ENCODE measurements at regions not wholly inside any gene's neighbourhood (a gene's known extent, or its start where the extent isn't known, plus 50 kb on each side); places are given as distances from the start of the nearest gene placed in this dataset.

DNA sequence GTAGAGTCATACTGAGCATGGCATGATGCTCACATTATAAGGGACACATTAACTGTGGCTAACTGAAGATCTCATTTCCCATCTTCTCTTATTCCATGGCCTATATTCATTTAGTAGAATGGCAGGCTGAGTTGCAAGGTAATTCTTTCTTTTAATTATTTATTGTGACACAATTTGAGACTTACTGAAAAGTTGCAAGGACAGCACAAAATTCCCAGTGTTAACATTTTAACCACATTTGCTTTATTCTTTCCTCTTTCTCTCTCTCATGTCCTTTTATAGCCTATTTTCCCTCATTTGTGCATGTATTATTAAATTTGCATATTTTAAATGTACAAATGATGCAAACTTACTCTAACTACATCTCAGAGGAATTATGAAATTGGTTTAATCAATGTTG is 366.1 kb upstream of the RPS23 start:
- ATAC-seq (no peak), DNase-seq (ENCODE audit: low read depth, low spot score) (no peak)
- no peaks in the 10 kb centered on the region for H3K4me1 ChIP-seq (ENCODE audit: control insufficient read depth, insufficient read depth, low read length)
- no peak for TF ChIP-seq TCF7L2 (IDR thresholded peaks at IDR 0.05; ENCODE audit: low read depth, low read length)
- TF ChIP-seq, protein P1, sequence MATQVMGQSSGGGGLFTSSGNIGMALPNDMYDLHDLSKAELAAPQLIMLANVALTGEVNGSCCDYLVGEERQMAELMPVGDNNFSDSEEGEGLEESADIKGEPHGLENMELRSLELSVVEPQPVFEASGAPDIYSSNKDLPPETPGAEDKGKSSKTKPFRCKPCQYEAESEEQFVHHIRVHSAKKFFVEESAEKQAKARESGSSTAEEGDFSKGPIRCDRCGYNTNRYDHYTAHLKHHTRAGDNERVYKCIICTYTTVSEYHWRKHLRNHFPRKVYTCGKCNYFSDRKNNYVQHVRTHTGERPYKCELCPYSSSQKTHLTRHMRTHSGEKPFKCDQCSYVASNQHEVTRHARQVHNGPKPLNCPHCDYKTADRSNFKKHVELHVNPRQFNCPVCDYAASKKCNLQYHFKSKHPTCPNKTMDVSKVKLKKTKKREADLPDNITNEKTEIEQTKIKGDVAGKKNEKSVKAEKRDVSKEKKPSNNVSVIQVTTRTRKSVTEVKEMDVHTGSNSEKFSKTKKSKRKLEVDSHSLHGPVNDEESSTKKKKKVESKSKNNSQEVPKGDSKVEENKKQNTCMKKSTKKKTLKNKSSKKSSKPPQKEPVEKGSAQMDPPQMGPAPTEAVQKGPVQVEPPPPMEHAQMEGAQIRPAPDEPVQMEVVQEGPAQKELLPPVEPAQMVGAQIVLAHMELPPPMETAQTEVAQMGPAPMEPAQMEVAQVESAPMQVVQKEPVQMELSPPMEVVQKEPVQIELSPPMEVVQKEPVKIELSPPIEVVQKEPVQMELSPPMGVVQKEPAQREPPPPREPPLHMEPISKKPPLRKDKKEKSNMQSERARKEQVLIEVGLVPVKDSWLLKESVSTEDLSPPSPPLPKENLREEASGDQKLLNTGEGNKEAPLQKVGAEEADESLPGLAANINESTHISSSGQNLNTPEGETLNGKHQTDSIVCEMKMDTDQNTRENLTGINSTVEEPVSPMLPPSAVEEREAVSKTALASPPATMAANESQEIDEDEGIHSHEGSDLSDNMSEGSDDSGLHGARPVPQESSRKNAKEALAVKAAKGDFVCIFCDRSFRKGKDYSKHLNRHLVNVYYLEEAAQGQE (IDR thresholded peaks at IDR 0.05; ENCODE audit: insufficient read depth in 1 of 2, low read depth in 2 of 2, low read length in 1 of 2), result no peak
- TF ChIP-seq POLR2AphosphoS5 (IDR thresholded peaks at IDR 0.05; ENCODE audit: low read depth, low read length), result no peak
- TF ChIP-seq SIN3A (IDR thresholded peaks at IDR 0.05; ENCODE audit: borderline replicate concordance, insufficient read depth, low read depth, low read length), result no peak
- TF ChIP-seq, protein P2, sequence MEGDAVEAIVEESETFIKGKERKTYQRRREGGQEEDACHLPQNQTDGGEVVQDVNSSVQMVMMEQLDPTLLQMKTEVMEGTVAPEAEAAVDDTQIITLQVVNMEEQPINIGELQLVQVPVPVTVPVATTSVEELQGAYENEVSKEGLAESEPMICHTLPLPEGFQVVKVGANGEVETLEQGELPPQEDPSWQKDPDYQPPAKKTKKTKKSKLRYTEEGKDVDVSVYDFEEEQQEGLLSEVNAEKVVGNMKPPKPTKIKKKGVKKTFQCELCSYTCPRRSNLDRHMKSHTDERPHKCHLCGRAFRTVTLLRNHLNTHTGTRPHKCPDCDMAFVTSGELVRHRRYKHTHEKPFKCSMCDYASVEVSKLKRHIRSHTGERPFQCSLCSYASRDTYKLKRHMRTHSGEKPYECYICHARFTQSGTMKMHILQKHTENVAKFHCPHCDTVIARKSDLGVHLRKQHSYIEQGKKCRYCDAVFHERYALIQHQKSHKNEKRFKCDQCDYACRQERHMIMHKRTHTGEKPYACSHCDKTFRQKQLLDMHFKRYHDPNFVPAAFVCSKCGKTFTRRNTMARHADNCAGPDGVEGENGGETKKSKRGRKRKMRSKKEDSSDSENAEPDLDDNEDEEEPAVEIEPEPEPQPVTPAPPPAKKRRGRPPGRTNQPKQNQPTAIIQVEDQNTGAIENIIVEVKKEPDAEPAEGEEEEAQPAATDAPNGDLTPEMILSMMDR (IDR thresholded peaks at IDR 0.05), result no peak
- no peaks in the 10 kb centered on the region for H3K36me3 ChIP-seq (ENCODE audit: control insufficient read depth, insufficient read depth, low read length)
- no peaks in the 10 kb centered on the region for H3K27me3 ChIP-seq (ENCODE audit: control insufficient read depth, insufficient read depth, low read length)
- H3K4me3 ChIP-seq (ENCODE audit: low read depth in 2 of 2, low read length in 2 of 2), result no peak overlapping the region
- H3K9me3 ChIP-seq (ENCODE audit: control insufficient read depth, insufficient read depth, low read depth, low read length), result no peaks in the 10 kb centered on the region
- no peak overlapping the region for H3K27ac ChIP-seq (ENCODE audit: low read length)
- in situ Hi-C loops (cut with HindIII; ENCODE audit: low pct_unique_long_range_greater_than_20kb, low sequenced_read_pairs), result no loop called here
- CTCF ChIA-PET, result no interaction called here
- POLR2A ChIA-PET, result no interaction called here
- intact Hi-C loops (cut with micrococcal nuclease; ENCODE audit: unreplicated experiment), result loop anchor here (5.0 kb wide), 2 partner anchors 828 to 918 kb away; partner anchors contain the start of gene VCAN
- BruUV-seq (replicated peaks), result no TSS peak

DNA sequence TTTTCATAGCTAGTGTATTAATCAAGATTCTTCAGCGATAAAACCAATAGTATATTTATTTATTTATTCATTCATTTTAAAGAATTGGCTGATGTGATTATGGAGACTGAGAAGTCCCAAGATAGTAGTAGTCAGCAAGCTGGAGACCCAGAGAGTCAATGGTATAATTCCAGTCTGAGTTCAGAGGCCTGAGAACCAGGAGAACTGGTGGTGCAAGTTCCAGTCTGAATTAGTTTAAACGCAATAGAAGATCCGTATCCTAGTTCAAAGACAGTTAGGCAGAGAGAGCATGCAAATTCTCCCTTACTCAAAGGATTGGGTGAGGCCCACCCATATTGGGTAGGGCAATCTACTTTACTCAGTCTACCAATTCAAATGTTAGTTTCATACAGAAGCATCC is 364.2 kb upstream of the RPS23 start:
- in situ Hi-C loops (cut with HindIII; ENCODE audit: low pct_unique_long_range_greater_than_20kb, low sequenced_read_pairs), result no loop called here
- no peak for ATAC-seq

More for the DNA sequence above, 364.2 kb upstream of the RPS23 start:
- TF ChIP-seq, protein P1 (IDR thresholded peaks at IDR 0.05; ENCODE audit: insufficient read depth in 1 of 2, low read depth in 2 of 2, low read length in 1 of 2), result no peak
- TF ChIP-seq SIN3A (IDR thresholded peaks at IDR 0.05; ENCODE audit: borderline replicate concordance, insufficient read depth, low read depth, low read length) (no peak), POLR2AphosphoS5 (IDR thresholded peaks at IDR 0.05; ENCODE audit: low read depth, low read length) (no peak), TCF7L2 (IDR thresholded peaks at IDR 0.05; ENCODE audit: low read depth, low read length) (no peak)
- TF ChIP-seq, protein P2 (IDR thresholded peaks at IDR 0.05), result no peak
- ChIA-PET CTCF (no interaction called here), POLR2A (no interaction called here)
- no peaks in the 10 kb centered on the region for H3K36me3 ChIP-seq (ENCODE audit: control insufficient read depth, insufficient read depth, low read length)
- H3K27me3 ChIP-seq (ENCODE audit: control insufficient read depth, insufficient read depth, low read length), result no peaks in the 10 kb centered on the region
- DNase-seq (ENCODE audit: low read depth, low spot score), result no peak
- intact Hi-C loops (cut with micrococcal nuclease; ENCODE audit: unreplicated experiment), result loop anchor here (5.0 kb wide), 2 partner anchors 830 to 920 kb away; partner anchors contain the start of gene VCAN
- no TSS peak for BruUV-seq (replicated peaks)
- no peak overlapping the region for H3K27ac ChIP-seq (ENCODE audit: low read length)
- H3K4me1 ChIP-seq (ENCODE audit: control insufficient read depth, insufficient read depth, low read length), result no peaks in the 10 kb centered on the region
- no peak overlapping the region for H3K4me3 ChIP-seq (ENCODE audit: low read depth in 2 of 2, low read length in 2 of 2)
- H3K9me3 ChIP-seq (ENCODE audit: control insufficient read depth, insufficient read depth, low read depth, low read length), result no peaks in the 10 kb centered on the region
